HepG2 (cell line): ENCODE measurements at regions not wholly inside any gene's neighbourhood (a gene's known extent, or its start where the extent isn't known, plus 50 kb on each side); places are given as distances from the start of the nearest gene placed in this dataset.

Experiments
- ADNP ChIP-seq: sonication (generic); formaldehyde crosslinking; IDR thresholded peaks from 2 replicates; pipeline ENCODE4 v1.4.0; 2020; ENCODE audit warnings: missing genetic modification reagents
- ARID4A ChIP-seq: sonication (generic); formaldehyde crosslinking; IDR thresholded peaks from 2 replicates; pipeline ENCODE4 v1.5.0; 2020; ENCODE audit warnings: mild to moderate bottlenecking, missing genetic modification reagents, borderline replicate concordance
- BRD4 ChIP-seq: sonication (generic); formaldehyde crosslinking; IDR thresholded peaks from 2 replicates; pipeline ENCODE4 v1.4.0; 2020; ENCODE audit warnings: missing genetic modification reagents
- EHMT2 ChIP-seq: fragments of 200-600 bp; sonication (generic); IDR thresholded peaks from 2 replicates; pipeline ENCODE4 v1.7.0; 2017; ENCODE audit warnings: antibody characterized with exemption, low read depth, low read length, borderline replicate concordance
- ELF3 ChIP-seq: IDR thresholded peaks from 2 replicates; pipeline ENCODE4 v1.6.1; 2016; ENCODE audit warnings: missing genetic modification reagents, missing compliant biosample characterization
- FOXK2 ChIP-seq: fragments of 450-650 bp; IDR thresholded peaks from 2 replicates; pipeline ENCODE4 v1.6.1; 2016
- HMG20B ChIP-seq: conservative IDR thresholded peaks from 2 replicates; pipeline ENCODE4 v1.6.1; 2016; ENCODE audit warnings: missing genetic modification reagents, missing compliant biosample characterization
- KLF6 ChIP-seq: IDR thresholded peaks from 2 replicates; pipeline ENCODE4 v1.8.0; 2016; ENCODE audit warnings: missing biosample characterization, missing genetic modification reagents
- MTA1 ChIP-seq: sonication (generic); formaldehyde crosslinking; IDR thresholded peaks from 2 replicates; pipeline ENCODE4 v1.4.0; 2020; ENCODE audit warnings: missing genetic modification reagents, mild to moderate bottlenecking, borderline replicate concordance
- PCBP2 ChIP-seq: fragments of 200-400 bp; formaldehyde crosslinking; optimal IDR thresholded peaks from 2 replicates; pipeline ENCODE3; 2018; ENCODE audit warnings: low read length, low read depth; ENCODE audit not compliant: poor library complexity, severe bottlenecking
- SALL1 ChIP-seq: sonication (generic); formaldehyde crosslinking; IDR thresholded peaks from 2 replicates; pipeline ENCODE4 v1.8.0; 2022; ENCODE audit warnings: mild to moderate bottlenecking, missing genetic modification reagents
- TFDP1 ChIP-seq: IDR thresholded peaks from 2 replicates; pipeline ENCODE4 v1.6.1; 2016; ENCODE audit warnings: missing compliant biosample characterization, missing genetic modification reagents, borderline replicate concordance
- ZBTB26 ChIP-seq: IDR thresholded peaks from 2 replicates; pipeline ENCODE4 v1.6.1; 2016; ENCODE audit warnings: missing compliant biosample characterization, missing genetic modification reagents, borderline replicate concordance
- ZBTB33 ChIP-seq: sonication (generic); formaldehyde crosslinking; IDR thresholded peaks from 2 replicates; pipeline ENCODE4 v1.4.0; 2020; ENCODE audit warnings: missing genetic modification reagents
- ZNF333 ChIP-seq: sonication (generic); formaldehyde crosslinking; IDR thresholded peaks from 2 replicates; pipeline ENCODE4 v1.4.0; 2020; ENCODE audit warnings: mild to moderate bottlenecking, missing genetic modification reagents, borderline replicate concordance
- ZNF354B ChIP-seq: sonication (generic); formaldehyde crosslinking; IDR thresholded peaks from 2 replicates; pipeline ENCODE4 v1.8.0; 2022; ENCODE audit warnings: mild to moderate bottlenecking, missing genetic modification reagents
- ZNF431 ChIP-seq: sonication (generic); formaldehyde crosslinking; IDR thresholded peaks from 2 replicates; pipeline ENCODE4 v1.9.0; 2022; ENCODE audit warnings: missing genetic modification reagents, low read depth, mild to moderate bottlenecking, borderline replicate concordance
- ZNF619 ChIP-seq: sonication (generic); formaldehyde crosslinking; IDR thresholded peaks from 2 replicates; pipeline ENCODE4 v1.4.0; 2020; ENCODE audit warnings: mild to moderate bottlenecking, missing genetic modification reagents

- TF ChIP-seq ARID4A (CRISPR knock-in tag): peak; percentile 45; the same call in 1 of the 2 replicates
- TF ChIP-seq FOXK2: peak; percentile 33; the same call in 1 of the 2 replicates
- TF ChIP-seq ZNF354B (CRISPR knock-in tag): no peak
- TF ChIP-seq KLF6 (CRISPR knock-in tag): peak; percentile 49; the same call in 1 of the 2 replicates
- TF ChIP-seq ZBTB26: peak; percentile 82; the same call in 1 of the 2 replicates
- peak; percentile 88 for TF ChIP-seq ELF3
- TF ChIP-seq MTA1 (CRISPR knock-in tag): 0 out of 2 replicates have a peak, but pooled peaks have one; percentile 52
- peak; percentile 100 for TF ChIP-seq SALL1 (CRISPR knock-in tag)
- TF ChIP-seq PCBP2: no peak
- TF ChIP-seq EHMT2: peak; percentile 66; the same call in 1 of the 2 replicates
- TF ChIP-seq ZNF619 (CRISPR knock-in tag): no peak
- TF ChIP-seq ZNF333 (CRISPR knock-in tag): no peak
- no peak; the same call in 1 of the 2 replicates for TF ChIP-seq ZNF431 (CRISPR knock-in tag)
- peak; percentile 92 for TF ChIP-seq BRD4 (CRISPR knock-in tag)
- no peak for TF ChIP-seq ADNP (CRISPR knock-in tag)
- TF ChIP-seq ZBTB33 (CRISPR knock-in tag): peak; percentile 62; the same call in 1 of the 2 replicates
- TF ChIP-seq TFDP1 (CRISPR knock-in tag): peak; percentile 33; the same call in 1 of the 2 replicates
- peak; percentile 45; the same call in 1 of the 2 replicates for TF ChIP-seq HMG20B
These were observed 502.7 kb downstream of the NR2F1-AS1 start (continued) for GRCh38 chr5:93078082-93079038.
